ENCODE measurements at regions not wholly inside any gene's neighbourhood (a gene's known extent, or its start where the extent isn't known, plus 50 kb on each side); places are given as distances from the start of the nearest gene placed in this dataset.
"Not testable (repeated sequence)": the region's sequence is repeated elsewhere in the genome, so short reads cannot be mapped to it uniquely, and the experiment has no call there.

DNA sequence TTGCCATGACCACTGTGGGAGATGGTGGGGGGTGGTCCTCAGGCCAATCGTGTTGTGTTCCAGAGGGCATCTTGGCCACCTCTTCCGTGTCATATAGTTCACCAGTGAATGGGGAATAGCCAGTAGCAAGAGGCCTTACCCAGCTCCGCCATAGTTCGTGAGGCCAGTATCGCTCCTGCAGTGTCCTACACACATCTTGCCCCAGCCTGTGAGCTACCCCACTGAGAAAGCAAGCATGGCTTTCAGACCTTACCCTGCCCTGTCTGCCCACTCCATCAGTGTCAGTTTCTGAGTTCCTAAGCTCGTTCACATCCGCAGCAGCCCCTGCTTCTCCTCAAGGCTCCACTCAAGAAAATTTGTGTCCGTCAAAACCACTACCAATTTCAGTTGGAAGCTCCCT, 586.0 kb upstream of the PABPC5 start:
- DNase-seq = not testable (repeated sequence)

DNA sequence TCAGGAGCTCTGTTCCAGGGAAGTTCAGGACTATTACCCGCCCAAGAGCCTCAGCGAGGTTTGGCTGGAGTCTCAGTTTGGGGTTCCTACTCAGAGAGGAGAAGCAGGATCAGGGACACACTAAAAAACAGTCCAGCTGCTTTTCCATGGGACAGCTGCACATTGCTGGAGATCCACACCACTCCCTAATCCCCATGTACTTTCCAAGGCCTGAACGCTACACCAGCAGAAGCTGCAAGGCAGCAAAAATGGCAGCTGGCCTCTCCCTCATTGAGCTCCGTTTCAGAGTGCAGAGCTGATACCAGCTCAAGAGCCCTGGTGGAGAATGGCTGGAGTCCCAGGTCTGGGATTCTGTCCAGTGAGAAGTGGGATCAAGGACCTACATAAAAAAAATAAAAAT, 551.2 kb upstream of the PABPC5 start:
- no peak for DNase-seq

DNA sequence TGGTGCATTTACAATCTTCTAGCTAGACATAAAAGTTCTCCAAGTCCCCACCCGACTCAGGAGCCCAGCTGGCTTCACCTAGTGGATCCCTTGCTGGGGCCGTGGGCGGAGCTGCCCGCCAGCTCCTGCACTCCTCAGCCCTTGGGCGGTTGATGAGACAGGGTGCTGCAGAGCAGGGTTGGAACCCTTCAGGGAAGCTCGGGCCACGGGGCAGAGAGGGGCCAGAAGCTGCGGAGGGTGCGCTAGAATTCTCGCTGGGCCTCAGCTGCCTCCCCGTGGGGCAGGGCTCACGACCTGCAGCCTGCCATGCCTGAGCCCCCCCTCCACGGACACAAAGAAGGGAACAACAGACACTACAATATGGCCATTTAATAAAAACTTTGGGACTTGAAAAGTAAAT, 519.8 kb upstream of the PABPC5 start:
- not testable (repeated sequence) for DNase-seq

DNA sequence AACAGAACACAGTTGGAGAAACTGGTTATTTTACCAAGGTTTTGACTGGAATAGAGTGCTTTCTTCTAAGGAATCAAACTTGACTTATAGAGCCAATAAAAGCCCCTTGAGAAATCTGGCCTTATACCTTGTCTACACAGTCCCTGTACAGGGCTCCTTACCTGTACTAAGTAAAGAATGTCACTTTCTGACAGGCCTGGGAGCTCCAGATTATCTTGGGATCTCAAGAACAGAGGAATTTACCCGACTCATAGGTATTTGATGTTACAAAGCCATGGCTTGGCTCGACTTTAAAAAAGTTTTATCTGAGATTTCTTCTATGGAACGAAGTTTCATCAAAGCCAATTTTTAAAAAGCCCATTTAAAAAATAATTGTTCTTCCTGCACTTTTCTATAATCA, 487.8 kb upstream of the PABPC5 start:
- not testable (repeated sequence) for DNase-seq

DNA sequence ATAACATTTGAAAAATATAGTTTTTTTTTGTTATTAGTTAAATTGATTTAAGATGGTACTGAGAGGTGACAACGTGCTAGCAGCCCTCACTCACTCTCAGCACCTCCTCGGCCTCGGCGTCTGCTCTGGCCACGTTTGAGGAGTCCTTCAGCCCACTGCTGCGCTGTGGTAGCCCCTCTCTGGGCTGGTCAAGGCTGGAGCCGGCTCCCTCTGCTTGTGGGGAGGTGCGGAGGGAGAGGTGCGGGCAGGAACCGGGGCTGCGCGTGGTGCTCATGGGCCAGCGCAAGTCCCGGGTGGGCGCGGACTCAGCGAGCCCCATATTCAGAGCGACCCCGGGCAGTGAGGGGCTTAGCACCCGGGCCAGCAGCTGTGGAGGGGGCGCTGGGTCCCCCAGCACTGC, 439.4 kb upstream of the PABPC5 start:
- DNase-seq = not testable (repeated sequence)

DNA sequence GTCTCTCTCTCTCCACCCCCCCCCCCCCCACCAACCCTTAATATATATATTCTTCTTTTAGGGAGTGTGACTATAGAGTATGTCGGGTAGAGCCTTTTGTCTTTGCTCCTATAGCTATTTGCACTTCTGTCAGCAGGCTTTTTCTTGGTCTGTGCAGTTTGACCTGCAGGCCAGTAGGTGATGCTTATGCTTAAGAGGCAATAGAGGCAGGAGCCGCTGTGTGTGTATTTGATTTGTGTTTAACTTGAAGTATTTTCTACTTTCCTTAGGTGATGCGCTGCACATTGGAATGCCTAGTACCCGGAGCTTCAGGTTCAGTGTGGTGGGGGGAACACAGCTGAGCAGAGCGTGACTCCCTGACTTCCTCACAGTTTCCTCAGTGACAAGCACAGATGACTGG, 416.5 kb upstream of the PABPC5 start:
- not testable (repeated sequence) for DNase-seq

DNA sequence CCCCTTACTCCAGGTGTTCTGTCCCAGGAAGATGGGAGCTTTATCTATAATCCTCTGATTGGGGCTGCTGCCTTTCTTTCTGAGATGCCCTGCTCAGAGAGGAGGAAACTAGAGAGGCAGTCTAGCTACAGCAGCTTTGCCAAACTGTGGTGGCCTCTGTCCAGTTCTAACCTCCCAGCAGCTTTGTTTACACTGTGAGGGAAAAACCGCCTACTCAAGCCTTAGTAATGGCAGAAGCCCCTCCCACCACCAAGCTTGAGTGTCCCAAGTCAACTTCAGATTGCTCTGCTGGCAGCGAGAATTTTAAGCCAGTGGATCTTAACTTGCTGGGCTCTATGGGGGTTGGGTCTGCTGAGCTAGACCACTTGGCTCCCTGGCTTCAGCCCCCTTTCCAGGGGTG, 394.9 kb upstream of the PABPC5 start:
- no peak for DNase-seq

DNA sequence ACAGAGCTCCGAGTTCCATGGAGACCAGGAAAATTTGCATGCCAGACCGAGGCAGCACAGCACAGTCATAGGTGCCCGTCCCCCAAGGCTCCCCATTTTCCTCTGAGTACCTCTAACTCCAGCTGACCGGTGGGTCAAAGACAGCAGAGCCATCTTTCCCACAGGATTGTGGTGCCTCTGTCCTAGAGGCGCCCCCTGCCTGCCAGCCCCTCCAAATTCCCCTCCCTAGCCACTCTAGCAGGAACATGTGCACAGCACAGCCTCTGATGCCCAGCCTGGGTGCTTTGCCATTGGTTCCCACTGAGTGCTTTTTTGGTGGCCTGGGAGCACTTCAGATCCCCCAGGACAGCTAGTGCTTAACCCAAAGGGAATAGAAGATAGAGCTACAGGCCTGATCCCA, 368.5 kb upstream of the PABPC5 start:
- no peak for DNase-seq

DNA sequence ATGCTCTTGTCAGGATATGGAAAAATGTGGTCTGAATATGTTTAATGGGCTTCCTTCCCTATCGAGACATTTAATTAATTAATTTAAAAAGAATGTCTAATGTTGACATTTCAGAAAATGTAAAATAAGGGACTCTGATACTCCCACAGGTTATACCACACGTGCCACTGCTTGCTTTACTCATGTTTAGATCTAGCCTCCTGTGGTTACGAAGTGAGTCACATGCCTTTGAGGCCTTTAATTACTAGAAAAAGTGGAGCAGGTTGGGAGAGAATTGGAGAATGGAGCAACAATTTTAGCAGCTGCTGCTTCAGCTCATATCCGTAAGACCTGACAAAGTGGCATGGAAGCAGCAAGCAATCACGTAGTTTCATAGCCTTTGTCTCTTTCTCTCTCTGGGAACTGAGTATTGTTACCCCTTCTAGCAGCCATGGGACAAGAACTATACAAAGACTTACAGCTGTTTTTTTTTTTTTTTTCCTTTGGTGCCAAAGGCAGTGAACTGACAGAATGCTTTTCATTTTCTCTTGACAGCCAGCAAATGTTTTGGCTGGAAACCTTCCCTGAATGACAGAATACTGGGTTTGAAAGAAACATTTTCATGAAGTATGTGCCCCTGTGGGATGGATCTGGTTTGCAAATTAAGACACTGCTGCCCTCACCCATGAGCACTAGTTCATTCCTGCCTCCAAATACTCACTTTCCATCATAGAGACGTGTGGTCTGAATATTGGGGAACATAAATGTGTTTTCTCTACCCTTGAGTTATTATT, 355.1 kb upstream of the PABPC5 start:
- no peak for DNase-seq

DNA sequence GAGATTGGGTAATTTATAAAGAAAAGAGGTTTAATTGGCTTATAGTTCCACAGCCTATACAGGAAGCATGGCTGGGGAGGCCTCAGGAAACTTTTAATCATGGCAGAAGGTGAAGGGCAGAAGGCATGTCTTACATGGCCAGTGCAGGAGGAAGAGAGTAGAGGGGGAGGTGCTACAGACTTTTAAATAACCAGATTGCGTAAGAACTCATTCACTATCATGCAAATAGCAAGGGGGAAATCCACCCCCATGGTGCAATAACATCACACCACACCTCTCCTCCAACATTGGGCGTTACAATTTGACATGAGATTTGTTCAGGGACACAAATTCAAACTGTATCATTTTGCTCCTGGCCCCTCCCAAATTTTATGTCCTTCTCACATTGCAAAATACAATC, 353.8 kb upstream of the PABPC5 start:
- no peak for DNase-seq

DNA sequence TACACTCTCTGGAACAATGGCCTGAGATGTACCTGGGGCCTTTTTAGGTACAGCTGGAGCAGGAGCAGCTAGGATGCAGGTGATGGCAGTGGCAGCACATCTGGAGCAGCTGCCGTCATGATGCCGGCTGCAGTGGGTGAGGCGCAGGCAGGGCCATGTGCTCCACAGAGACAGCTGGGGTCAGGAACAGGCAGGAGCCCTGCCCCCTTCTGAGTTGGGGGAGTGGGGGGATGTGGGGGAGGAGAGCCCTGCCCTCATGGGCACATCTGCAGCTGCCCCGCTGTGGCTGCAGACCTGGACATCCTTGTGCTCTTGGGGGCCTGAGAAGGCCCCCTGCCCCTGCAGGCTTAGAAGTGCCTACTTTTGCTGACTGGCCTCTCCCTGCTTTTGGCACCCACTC, 352.8 kb upstream of the PABPC5 start:
- no peak for DNase-seq

DNA sequence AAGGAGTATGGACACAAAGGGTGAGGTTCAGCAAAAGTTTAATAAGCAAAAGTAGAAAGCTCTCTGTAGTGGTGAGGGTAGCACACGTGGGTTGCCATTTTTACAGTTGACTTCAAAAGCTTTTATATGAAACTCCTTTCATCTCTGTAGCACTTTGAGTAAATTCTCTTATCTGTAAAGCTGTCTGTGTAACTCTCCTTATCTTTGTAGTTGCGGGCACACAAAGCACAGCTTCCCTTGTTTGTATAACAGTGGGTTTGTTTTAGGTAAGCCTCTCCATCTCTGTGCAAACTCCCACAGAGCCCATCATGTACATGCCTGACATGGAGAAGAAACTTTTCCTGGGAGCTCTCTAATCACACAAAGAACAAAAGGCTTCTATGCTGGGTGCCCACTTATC, 325.9 kb upstream of the PABPC5 start:
- DNase-seq = peak; percentile 54

DNA sequence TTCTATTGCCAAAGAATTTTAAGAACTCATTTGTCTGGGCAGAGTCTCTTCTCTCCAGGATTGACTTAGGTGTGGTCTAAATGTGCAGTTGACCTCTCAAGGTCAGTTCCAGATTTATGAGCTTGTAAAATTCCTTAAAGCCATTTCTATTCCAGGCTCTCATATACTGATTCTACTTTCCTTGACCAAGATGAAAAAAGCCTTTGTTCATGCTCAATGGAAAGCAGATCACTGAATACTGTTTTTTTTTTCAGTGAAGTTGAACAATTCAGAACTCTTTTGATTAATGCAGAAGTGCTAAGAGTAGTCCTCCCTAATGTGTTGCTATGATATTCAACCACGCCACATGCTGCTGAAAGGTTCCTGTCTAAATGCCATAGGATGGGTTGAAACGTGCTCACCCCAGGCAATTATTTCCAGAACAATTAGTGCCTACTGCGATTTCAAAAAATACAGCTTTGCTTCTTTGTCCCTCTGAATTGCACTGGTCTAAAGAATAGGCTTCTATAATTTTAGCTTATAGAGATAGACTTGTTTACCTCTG, 312.4 kb upstream of the PABPC5 start:
- DNase-seq = no peak

DNA sequence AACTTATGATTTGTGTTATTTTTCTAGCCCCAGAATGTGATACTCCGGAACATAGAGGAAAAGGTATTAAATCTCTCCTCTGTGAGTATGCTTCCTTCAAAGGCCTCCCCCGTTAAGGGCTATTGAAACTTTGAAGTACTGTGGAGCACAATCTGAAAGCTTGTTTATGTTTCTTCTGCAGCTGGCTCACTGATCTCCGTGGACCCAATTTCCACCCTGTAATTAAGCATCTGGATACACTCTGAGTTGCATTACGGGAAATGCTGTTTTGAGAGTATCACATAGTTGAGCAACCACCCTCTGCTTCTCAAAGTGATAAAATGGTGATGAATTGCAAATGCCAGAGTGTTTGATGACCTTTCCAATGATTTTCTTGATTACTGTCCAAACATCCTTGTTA, 296.8 kb upstream of the PABPC5 start:
- DNase-seq = no peak

All from NCI-H510A (cell line).